ENCODE measurements at regions not wholly inside any gene's neighbourhood (a gene's known extent, or its start where the extent isn't known, plus 50 kb on each side); places are given as distances from the start of the nearest gene placed in this dataset.

- TF ChIP-seq ZC3H10 (CRISPR knock-in tag; IDR thresholded peaks at IDR 0.05): no peak
- no peak for TF ChIP-seq GLIS3 (CRISPR knock-in tag; IDR thresholded peaks at IDR 0.05)
- no peak for TF ChIP-seq TCF4 (CRISPR knock-in tag; IDR thresholded peaks at IDR 0.05; ENCODE audit: borderline replicate concordance)
- TF ChIP-seq, protein P1, sequence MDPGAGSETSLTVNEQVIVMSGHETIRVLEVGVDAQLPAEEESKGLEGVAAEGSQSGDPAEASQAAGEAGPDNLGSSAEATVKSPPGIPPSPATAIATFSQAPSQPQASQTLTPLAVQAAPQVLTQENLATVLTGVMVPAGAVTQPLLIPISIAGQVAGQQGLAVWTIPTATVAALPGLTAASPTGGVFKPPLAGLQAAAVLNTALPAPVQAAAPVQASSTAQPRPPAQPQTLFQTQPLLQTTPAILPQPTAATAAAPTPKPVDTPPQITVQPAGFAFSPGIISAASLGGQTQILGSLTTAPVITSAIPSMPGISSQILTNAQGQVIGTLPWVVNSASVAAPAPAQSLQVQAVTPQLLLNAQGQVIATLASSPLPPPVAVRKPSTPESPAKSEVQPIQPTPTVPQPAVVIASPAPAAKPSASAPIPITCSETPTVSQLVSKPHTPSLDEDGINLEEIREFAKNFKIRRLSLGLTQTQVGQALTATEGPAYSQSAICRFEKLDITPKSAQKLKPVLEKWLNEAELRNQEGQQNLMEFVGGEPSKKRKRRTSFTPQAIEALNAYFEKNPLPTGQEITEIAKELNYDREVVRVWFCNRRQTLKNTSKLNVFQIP (CRISPR knock-in tag; IDR thresholded peaks at IDR 0.05; ENCODE audit: borderline replicate concordance, low read depth): no peak
- TF ChIP-seq ZNF70 (CRISPR knock-in tag; IDR thresholded peaks at IDR 0.05): no peak
- TF ChIP-seq TSHZ2 (CRISPR knock-in tag; IDR thresholded peaks at IDR 0.05): no peak
- no peak for TF ChIP-seq RARB (CRISPR knock-in tag; IDR thresholded peaks at IDR 0.05)
- no peak for TF ChIP-seq SNAI2 (CRISPR knock-in tag; IDR thresholded peaks at IDR 0.05)
- ATAC-seq: no peak
Measured at GRCh38 chr4:154015578-154015977, 226.7 kb upstream of the SFRP2 start.

GRCh38 chr4:154014407-154015321 is 225.8 kb upstream of the SFRP2 start:
- ATAC-seq: no peak
- TF ChIP-seq PPARA (CRISPR knock-in tag; IDR thresholded peaks at IDR 0.05; ENCODE audit: borderline replicate concordance) (no peak), GLIS3 (CRISPR knock-in tag; IDR thresholded peaks at IDR 0.05) (no peak)

- TF ChIP-seq ZC3H10 (CRISPR knock-in tag; IDR thresholded peaks at IDR 0.05) (no peak), ZFP30 (CRISPR knock-in tag; IDR thresholded peaks at IDR 0.05) (no peak), OSR1 (CRISPR knock-in tag; IDR thresholded peaks at IDR 0.05) (no peak), ZNF70 (CRISPR knock-in tag; IDR thresholded peaks at IDR 0.05) (no peak), ZNF565 (CRISPR knock-in tag; conservative IDR thresholded peaks at IDR 0.05; ENCODE audit: low read depth) (no peak), CSDC2 (CRISPR knock-in tag; IDR thresholded peaks at IDR 0.05) (no peak), BACH2 (CRISPR knock-in tag; IDR thresholded peaks at IDR 0.05; ENCODE audit: borderline replicate concordance) (no peak)
- TF ChIP-seq, protein P2, sequence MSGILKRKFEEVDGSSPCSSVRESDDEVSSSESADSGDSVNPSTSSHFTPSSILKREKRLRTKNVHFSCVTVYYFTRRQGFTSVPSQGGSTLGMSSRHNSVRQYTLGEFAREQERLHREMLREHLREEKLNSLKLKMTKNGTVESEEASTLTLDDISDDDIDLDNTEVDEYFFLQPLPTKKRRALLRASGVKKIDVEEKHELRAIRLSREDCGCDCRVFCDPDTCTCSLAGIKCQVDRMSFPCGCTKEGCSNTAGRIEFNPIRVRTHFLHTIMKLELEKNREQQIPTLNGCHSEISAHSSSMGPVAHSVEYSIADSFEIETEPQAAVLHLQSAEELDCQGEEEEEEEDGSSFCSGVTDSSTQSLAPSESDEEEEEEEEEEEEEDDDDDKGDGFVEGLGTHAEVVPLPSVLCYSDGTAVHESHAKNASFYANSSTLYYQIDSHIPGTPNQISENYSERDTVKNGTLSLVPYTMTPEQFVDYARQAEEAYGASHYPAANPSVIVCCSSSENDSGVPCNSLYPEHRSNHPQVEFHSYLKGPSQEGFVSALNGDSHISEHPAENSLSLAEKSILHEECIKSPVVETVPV (CRISPR knock-in tag; IDR thresholded peaks at IDR 0.05): no peak
- TF ChIP-seq, protein P1 (CRISPR knock-in tag; IDR thresholded peaks at IDR 0.05; ENCODE audit: borderline replicate concordance, low read depth): no peak
- no peak for ATAC-seq
Measured at GRCh38 chr4:154013576-154013975, 224.7 kb upstream of the SFRP2 start.

GRCh38 chr4:154010371-154010770 is 221.5 kb upstream of the SFRP2 start:
- ATAC-seq: no peak
- TF ChIP-seq ZC3H10 (CRISPR knock-in tag; IDR thresholded peaks at IDR 0.05) (no peak), ZFP3 (CRISPR knock-in tag; IDR thresholded peaks at IDR 0.05) (no peak), PPARA (CRISPR knock-in tag; IDR thresholded peaks at IDR 0.05; ENCODE audit: borderline replicate concordance) (no peak), CREB5 (CRISPR knock-in tag; IDR thresholded peaks at IDR 0.05; ENCODE audit: low read depth) (no peak), TOX (CRISPR knock-in tag; IDR thresholded peaks at IDR 0.05; ENCODE audit: borderline replicate concordance) (no peak), PATZ1 (CRISPR knock-in tag; IDR thresholded peaks at IDR 0.05; ENCODE audit: borderline replicate concordance) (no peak)

Measured in SK-N-SH treated with all-trans-retinoic acid at 6 μM for 48 hours (cell line).